Stimulated activated CD8-positive, alpha-beta memory T cell treated with anti-CD3 and anti-CD28 coated beads, Interleukin-4, amount 100 ng/mL, for 4 hours (primary cell): ENCODE measurements at regions not wholly inside any gene's neighbourhood (a gene's known extent, or its start where the extent isn't known, plus 50 kb on each side); places are given as distances from the start of the nearest gene placed in this dataset.
"Not testable (repeated sequence)": the region's sequence is repeated elsewhere in the genome, so short reads cannot be mapped to it uniquely, and the experiment has no call there.

Experiments used
- DNase-seq, 2 donors: peaks; one replicate each; pipeline ENCODE4 v3.0.0-alpha.2; 2020; ENCODE audit warnings: low read depth in 2 of 2, low spot score in 1 of 2

DNA sequence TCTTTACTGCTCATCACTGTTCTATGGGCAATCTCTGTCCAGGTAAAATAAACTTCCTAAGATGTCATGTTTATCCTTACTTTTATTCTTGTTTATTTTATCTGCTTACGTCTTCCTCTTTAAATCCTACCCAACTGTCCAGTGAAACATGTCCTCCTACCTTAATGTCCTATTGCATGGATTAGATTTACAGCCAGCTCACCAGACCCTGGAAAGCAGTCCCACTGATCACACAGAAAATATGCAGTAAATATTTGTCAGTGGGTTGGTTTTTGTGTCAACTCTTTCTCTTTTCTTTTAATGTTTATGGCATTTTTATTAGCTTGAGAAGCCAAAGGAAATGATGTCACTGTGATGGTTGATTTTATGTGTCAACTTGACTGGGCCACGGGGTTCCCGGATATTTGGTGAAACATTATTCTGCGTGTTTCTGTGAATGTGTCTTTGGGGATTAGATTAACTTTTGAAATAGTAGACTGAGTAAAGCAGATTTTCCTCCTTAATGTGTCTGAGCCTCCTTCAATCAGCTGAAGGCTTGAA is 258.3 kb downstream of the SRGAP2C start:
- no peak for DNase-seq

DNA sequence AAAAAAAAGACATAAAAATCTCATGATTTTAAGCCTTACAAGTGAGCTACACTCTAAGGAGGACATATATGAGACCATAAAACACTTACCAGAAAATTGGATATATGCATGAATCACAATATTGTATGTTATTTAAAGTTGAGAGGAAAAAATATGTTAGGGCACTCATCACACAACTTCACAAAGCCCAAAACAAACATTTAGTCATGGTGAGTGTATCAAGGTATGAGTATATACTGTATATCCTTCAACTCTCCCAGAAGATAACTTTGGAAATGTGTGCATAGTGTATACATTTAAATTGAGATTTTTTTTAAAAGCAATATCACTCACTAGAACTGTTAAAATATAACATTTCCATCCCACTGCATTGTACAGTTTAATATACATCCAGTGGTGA is 259.3 kb downstream of the SRGAP2C start:
- DNase-seq = no peak

DNA sequence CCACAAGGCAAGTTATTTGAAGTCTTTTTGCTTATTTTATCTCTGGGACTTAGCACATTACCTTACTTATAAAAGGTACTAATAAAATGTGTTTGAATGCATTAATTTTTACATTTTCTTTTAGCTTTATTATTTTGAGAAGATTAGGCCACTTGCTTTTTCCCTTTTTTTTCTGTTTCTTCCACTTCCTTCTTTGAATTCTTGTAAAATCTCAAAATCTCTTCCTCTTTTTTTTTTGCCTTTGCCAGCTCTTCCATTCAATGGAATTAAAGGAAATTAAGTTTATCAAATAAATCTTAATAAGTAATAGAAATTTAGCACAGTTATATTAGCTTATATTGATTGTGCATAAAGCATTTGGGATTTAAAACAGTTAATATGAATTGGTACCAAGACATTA is 260.9 kb downstream of the SRGAP2C start:
- DNase-seq = no peak

DNA sequence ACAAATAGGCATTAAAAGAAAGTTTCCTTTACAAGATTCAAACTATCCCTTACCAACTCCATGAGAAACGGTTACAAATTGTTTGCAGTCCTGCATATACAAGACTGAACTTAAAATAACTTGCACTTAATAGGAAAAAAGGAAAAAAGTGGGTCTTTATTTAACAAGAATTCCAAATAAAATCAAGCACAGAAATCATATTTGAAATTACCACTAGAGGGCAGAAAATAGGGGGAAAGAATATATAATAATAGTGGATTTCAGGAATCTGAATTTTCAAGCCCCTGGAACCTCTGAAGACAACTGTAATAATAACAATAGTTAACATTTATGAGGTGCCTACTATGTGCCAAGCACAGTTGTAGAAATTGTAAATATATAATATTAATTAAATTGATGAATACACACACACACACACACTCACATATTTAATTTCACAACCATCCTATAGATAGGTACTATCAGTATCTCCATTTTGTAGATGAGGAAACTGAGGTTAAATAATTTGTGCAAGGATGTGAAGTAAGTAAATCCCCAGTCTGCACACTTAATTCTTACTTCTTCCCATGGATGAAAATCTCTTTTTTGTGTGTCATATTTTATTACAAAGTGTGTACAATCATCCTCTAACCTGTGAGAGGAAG is 262.6 kb downstream of the SRGAP2C start:
- not testable (repeated sequence) for DNase-seq

DNA sequence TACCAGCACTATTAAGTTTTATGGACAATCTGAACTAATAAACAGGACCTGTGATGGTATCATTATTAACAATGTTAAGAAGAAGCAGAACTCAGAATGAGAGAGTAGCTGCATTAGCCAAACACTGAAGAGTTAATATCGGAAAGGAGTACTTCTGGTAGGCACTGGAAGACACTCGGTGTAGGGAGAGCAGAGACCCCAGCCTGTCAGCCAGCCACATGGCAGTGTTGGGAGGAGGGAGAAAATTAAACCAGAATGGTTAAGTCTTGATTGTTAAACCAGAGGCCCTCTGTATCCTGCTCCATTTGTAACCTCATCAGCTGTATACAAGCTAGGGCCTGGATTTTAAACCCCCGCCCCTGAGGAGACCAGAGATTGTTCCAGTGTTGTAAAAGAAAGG is 263.3 kb downstream of the SRGAP2C start:
- not testable (repeated sequence) for DNase-seq

DNA sequence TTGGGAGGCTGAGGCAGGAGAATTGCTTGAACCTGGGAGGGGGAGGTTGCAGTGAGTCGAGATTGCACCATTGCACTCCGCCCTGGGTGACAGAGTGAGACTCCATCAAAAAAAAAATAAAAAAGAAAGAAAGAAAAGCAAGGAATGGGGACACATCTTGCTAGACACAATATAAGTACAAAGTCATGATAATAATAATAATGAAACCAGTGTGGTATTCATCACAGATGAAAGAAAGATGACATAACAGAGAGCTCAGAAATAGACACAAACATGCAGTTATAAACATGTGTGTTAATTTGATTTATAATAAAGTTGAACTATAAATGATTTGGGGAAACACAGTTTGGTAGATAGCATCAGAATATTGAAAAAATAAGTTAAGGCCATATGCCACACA is 264.1 kb downstream of the SRGAP2C start:
- DNase-seq = no peak

DNA sequence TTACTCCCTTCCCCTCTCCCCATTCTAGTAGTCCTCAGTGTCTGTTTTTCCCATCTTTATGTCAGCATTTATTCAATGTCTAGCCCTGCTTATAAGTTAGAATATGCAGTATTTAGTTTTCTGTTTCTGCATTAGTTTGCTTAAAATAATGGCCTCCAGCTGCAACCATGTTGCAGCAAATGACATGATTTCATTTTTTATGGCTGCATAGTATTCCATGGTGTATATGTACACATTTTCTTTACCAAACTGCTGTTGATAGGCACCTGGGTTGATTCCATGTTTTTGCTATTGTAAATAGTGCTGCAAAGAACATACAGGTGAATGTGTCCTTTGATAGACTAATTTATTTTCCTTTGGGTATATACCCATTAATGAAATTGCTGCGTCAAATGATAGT is 267.7 kb downstream of the SRGAP2C start:
- DNase-seq = no peak

DNA sequence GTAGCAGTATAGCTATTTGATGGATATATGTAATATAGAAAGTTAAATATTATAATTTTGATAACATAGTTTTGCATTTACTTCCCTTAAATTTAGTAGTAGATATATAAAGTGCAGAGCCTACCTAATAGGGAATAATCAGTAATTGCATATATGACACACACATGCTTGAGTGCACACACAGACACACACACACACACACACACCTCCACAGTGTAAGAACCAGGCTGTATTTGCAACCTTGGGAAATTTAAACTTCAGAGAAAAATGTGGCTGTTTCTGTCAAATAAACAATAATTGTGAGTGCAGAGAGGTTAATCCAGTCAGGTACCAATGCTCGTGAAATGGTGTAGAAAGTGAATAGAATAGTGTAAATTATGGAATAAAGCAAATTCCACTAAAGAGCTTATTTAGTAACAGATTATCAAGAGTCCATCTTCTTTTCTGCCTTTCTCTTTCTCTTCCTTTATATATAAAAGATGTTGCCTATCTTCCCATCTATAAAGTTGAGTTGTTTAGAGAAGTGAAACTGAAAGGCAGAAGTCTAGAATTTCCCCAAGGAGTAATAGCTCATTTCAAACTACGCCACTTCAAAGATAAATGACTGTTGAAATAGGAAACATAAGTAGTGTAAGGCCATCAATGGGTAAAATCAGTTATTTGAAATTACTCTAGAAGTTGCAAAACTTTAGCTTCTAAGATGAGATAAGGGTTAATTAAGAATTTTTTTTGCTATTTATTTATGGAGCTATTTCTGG is 273.7 kb downstream of the SRGAP2C start:
- DNase-seq = no peak

DNA sequence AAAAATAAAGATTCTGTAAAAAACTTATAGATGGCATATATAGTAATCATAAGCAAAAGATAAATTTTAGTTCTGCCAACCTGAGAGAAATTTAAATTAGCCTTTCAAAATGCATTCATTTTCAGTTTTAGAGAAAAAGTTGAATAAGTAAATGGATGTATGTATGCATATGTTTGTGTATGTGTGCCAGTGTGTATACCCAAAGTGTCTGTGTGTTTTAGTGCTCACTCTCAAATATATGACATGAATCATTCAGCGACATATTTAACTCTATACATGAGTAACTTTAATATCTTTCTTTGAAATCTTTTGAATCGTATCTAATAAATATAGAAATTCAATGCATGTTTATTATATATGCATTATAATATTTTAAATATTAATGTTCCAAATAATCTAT is 274.5 kb downstream of the SRGAP2C start:
- DNase-seq = no peak

DNA sequence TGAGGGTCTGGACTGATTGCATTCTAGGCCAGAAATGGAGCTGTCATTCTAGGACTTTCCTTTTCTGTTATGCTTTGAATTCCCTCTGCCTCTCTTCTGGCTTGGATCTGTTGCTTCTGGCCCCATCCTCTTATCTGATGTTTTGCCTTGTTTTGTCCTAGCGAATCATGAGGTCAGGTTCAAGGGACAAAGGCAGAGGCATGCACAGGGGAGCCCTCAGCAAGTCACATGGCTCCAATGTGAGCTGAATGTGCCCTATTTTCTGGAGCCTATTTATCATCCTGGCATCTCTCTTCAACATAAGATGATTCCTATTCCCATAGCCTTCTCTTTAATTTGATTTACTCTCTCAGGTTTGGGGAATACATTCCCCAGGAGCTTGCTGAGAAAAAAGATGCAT is 284.6 kb downstream of the SRGAP2C start:
- not testable (repeated sequence) for DNase-seq

DNA sequence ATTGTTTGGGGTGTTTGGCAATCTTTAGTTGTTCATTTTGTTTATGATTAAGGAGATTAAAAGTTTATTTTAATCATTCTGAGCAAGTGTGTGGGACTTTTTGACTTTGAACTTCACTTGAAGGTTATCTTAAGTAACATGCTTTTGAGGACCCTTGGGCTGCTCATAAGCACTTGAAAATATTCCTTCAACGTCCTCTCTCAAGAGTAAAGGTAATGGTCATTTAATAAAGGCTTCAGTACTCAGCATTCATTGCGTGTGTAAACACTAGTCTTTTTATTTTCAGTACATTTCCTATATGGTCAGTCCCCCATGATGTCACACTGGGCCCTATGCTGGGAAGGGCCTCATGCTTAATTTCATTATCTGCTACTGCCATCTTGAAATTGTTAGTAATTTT is 285.6 kb downstream of the SRGAP2C start:
- not testable (repeated sequence) for DNase-seq

DNA sequence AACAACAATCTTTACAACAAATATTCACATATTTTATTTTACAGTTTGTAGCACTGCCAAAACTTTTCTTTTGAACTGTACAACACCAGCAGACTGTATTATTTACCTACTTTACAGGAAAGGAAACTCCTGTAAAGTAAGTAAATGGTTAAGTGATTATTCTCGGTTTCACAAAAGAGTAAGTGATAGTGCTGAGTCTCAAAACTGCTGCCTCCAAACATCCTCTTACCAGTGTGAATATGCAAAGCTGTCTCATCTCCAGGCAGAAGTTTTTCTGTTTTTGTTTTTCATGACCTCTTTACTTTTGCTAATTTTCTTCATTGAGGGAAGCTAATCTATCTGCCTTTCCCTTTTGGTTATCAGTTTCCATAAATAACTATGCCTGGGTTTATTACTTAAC is 286.7 kb downstream of the SRGAP2C start:
- no peak for DNase-seq

DNA sequence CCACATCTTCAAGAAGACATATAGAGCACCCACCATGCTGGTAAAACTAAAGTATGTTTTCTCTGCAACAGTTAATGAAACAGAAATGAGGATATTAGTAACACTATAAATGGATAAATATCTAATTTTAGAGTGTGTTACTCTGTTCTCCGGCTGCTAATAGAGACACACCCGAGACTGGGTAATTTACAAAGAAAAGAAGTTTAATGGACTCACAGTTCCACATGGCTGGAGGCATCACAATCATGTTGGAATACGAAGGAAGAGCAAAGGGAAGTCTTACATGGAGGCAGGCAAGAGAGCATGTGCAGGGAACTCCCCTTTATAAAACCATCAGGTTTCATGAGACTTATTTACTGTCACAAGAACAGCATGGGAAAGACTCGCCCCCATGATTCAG is 287.2 kb downstream of the SRGAP2C start:
- no peak for DNase-seq

DNA sequence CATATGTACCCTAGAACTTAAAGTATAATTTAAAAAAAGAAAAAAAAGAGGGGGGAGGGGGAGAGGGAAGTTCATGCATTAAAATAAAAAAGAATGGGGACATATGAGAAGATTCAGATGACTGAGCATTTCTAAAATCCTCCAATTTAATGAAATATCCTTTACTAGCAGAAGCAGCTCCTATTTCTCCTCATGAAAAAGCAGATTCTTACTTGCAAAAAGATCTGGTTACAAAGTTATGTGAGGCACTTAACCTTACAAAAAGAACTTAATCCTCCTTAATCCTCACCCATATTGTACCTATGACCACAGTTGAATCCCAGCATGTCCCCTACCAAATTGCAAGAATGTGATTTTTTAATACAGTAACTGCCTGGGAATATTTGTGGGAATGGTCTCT is 298.5 kb downstream of the SRGAP2C start:
- DNase-seq = no peak

DNA sequence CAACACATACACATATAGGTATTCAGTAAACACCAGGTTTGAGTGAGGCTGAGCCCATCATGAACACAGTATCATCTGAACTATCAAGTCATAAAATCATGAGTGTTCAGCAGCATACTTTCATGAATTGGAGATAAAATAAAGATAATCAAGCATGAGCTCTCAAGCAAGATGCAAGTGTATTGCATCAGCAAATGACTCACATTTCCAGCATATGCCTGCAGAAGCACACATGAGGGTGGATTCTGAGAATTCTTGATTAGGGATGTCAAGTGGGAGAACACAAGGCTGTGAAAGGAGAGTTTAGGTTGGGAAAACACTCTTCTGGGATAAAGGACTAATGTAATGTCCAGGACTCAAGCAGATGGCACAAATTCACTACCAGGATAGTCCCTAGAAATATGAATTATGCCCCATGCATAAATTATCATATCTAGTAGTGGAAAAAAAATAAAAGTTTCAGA is 299.2 kb downstream of the SRGAP2C start:
- DNase-seq = no peak

DNA sequence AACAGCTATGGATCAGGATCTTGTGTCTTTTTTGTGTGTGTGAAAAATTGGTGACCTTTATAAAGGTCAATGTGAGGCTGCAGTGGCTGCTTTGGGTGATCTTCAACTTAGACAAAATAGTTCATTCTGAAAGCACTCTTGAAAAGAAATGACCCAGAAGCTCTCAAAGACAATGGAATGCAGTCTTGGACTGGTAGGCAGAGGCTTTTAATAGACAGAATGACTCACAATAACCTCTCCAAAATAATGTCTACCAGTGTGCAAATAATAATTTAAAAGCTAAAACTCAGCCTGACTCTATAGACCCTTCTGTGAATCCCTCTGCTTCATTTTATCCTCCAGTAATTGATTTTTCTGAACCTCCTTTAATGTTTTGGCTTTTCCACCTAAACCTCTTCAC is 310.0 kb downstream of the SRGAP2C start:
- DNase-seq = not testable (repeated sequence)

DNA sequence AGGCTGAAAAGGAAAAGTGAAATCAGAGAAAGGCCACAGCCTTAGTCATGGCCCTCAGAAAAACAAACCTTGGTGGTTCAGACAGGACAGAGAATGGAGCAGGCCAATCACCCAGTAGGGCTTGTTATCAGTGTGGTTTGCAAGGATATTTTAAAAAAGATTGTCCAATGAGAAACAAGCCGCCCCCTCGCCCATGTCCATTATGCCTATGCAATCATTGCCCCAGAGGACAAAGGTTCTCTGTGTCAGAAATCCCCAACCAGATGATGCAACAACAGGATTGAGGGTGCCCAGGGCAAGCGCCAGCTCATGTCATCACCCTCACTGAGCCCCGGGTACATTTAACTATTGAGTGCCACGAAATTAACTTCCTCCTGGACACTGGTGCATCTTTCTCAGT is 326.7 kb downstream of the SRGAP2C start:
- DNase-seq = not testable (repeated sequence)

DNA sequence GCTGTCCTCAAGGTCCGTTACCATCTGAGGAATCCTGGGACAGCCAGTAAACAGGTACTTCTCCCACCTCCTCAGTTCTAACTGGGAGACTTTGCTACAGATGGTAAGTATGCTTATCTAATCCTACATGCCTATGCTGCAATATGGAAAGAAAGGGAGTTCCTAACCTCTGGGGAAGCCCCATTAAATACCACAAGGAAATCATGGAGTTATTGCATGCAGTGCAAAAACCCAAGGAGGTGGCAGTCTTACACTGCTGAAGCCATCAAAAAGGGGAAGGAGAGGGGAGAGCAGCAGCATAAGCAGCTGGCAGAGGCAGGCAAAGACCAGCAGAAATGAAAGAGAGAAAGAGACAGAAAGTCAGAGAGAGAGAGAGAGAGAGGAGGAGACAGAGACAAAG is 327.1 kb downstream of the SRGAP2C start:
- DNase-seq = not testable (repeated sequence)

DNA sequence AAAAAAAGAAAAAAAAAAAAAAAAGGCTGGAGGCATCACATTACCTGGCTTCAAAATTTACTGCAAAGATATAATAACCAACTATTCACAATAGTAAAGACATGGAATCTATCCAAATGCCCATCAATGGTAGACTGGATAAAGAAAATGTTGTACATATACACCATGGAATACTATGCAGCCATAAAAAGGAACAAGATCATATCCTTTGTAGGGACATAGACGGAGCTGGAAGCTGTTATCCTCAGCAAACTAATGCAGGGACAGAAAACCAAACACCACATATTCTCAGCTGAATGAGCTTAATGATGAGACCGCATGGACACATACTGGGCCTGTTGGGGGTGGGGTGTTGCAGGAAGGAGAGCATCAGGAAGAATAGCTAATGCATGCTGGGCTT is 330.5 kb downstream of the SRGAP2C start:
- no peak for DNase-seq

DNA sequence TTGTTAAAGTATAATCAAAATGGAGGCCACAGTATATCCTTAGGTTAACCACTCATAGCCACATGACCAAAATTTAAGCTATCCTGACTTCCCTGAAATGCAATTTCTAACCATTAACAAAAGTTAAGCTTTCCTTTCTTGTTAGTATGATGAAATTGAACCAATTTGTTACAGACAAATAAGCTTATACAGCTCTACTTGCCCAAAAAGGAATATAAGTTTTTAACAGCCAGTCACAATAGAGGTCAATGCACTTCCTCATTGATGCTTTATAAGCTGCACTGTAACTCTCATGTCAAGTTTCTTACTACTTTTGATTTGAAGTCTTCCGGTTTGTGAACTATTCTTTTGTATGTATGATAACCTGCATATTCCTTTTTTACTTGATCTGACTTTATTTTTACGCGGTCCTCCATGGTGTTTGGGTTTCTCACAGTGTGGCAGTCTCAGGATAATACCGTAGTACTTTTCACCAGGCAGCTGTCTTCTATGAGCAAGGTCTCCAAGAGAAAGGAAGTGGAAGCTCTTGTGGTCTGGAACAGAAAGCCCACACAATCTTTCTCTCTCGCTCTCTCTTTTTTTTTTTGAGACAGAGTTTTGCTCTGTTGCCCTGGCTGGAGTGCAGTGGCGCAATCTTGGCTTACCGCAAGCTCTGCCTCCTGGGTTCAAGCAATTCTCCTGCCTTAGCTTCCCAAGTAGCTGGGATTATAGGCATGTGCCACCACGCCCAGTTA is 331.6 kb downstream of the SRGAP2C start:
- DNase-seq = no peak

DNA sequence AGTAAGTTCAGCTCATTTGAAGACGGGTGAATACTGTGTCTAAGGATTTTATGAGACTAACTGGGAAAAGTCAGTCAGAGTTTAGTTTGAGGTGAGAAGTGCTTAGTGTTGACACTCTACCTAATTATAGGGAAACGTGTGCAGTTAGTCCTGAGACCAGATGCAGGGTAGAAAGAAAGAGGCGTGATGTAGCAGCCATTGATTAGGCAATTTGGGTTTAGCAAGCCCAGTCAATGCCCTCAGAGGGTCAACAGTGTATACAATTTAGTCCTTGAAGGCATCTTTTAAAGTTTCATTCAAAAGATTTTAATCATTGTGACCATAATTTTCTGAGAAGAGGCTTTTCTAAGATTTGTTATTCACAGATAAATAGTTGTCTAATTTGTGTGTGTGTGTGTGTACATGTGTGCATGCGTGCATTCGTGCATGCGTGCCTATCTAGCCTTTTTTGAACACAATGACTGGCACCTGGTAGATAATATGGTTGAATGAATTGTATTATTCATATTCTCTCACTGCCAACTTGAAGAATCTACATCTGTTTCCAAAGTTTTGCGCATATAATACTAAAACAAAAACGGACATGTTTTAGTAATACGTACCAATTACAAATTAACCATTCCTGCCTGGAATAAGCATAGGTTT is 332.9 kb downstream of the SRGAP2C start:
- DNase-seq = no peak

DNA sequence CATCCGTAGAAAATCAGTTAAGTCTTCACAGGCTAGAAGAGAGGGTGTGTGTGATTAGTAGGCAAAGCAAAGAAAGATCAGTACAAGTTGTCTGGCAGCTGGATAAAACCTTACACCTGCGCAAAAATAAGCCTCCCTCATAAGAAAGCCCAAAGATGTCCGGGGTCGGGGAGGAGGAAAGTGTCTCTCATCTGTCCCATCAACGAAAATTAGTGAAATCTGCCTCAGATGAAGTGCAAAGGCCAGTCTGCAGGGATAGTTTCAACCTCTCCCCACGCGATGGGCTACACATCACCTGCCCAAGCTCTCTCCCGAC is 333.9 kb downstream of the SRGAP2C start:
- DNase-seq = no peak
